ENCODE measurements at regions not wholly inside any gene's neighbourhood (a gene's known extent, or its start where the extent isn't known, plus 50 kb on each side); places are given as distances from the start of the nearest gene placed in this dataset.

DNA sequence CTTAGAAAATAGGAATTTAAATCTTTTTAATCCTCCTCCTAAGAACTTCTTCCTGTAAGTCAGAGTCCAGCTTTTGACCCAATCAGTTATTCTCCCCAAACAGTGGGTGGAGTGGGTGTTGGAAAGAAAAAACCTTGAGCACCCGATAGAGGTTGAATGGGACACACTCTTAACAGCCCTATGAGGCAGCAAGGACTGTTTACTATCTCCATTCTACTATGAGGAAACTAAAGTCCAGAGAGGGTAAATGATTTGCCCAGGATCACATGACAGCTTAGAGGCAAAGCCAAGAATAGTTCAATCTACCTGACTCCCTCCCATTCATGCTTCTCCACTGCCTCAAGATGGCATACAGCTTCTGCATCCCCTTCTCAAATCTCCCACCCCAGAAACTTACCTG, 57.6 kb upstream of the SLC35B4 start:
- ChIA-PET CTCF (interaction anchor here (1.3 to 1.7 kb wide), 2 partner anchors 13 to 16 kb away, joined by 4 to 5 read pairs; no protein-coding TSS in a partner anchor), POLR2A (no interaction called here)
- no peak for DNase-seq (ENCODE audit: extremely low spot score)
- TF ChIP-seq, protein P1, sequence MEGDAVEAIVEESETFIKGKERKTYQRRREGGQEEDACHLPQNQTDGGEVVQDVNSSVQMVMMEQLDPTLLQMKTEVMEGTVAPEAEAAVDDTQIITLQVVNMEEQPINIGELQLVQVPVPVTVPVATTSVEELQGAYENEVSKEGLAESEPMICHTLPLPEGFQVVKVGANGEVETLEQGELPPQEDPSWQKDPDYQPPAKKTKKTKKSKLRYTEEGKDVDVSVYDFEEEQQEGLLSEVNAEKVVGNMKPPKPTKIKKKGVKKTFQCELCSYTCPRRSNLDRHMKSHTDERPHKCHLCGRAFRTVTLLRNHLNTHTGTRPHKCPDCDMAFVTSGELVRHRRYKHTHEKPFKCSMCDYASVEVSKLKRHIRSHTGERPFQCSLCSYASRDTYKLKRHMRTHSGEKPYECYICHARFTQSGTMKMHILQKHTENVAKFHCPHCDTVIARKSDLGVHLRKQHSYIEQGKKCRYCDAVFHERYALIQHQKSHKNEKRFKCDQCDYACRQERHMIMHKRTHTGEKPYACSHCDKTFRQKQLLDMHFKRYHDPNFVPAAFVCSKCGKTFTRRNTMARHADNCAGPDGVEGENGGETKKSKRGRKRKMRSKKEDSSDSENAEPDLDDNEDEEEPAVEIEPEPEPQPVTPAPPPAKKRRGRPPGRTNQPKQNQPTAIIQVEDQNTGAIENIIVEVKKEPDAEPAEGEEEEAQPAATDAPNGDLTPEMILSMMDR (IDR thresholded peaks at IDR 0.05; ENCODE audit: control extremely low read depth, extremely low read depth, low read depth, missing control alignments): no peak

- TF ChIP-seq, protein P1 (IDR thresholded peaks at IDR 0.05; ENCODE audit: control extremely low read depth, extremely low read depth, low read depth, missing control alignments): no peak
- no peak for DNase-seq (ENCODE audit: extremely low spot score)
- POLR2A ChIA-PET: no interaction called here
- CTCF ChIA-PET: interaction anchor here (0.7 kb wide), 1 partner anchor 15 kb away, joined by 3 read pairs; no protein-coding TSS in a partner anchor
Measured at GRCh38 chr7:134372858-134373257, 56.1 kb upstream of the SLC35B4 start.

DNA sequence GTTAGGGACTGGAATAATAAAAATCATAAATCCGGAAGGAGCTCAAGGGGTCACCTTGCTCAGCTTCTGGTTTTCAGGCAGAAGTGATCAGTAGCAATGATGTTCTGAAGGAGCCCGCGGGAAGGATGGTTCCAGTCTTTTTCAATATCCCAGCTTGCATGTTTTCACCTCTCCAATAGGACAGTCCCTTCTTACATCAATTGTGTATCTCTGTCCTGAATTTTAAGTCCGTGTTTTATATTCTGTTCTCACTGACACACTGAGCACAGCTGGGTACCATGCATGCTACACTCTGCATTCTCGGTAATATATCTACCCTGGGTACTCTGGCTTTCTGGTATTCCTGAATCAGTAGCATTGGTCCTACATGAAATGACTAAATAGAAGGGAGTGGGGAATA, 55.2 kb upstream of the SLC35B4 start:
- TF ChIP-seq, protein P1 (IDR thresholded peaks at IDR 0.05; ENCODE audit: control extremely low read depth, extremely low read depth, low read depth, missing control alignments): no peak
- POLR2A ChIA-PET: no interaction called here

DNA sequence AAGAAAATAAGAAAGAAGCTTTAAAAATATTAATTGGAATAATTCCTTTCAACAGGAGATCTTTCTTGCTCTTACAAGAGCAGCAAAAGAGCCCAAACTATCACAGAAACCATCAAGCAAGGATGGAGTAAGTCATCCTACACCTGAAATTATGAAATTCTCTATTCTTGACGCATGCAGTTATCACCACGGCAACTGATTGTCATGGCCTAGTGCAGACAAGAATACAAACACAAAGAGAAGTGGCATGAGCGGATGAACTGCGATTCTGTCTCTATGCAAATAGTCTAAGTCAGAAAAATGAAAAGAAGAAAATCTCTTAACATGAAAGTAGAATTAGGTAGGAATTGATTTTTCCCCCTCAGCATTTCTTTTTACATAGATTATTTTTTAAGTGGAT, 54.8 kb upstream of the SLC35B4 start:
- ChIA-PET CTCF (interaction anchor here (1.1 to 1.3 kb wide), 2 partner anchors 12 to 14 kb away, joined by 3 to 4 read pairs; no protein-coding TSS in a partner anchor), POLR2A (no interaction called here)
- no peak for DNase-seq (ENCODE audit: extremely low spot score)
- TF ChIP-seq, protein P1 (IDR thresholded peaks at IDR 0.05; ENCODE audit: control extremely low read depth, extremely low read depth, low read depth, missing control alignments): no peak

More for the DNA sequence above, 55.2 kb upstream of the SLC35B4 start:
- CTCF ChIA-PET: interaction anchor here (1.1 to 1.3 kb wide), 2 partner anchors 13 to 14 kb away, joined by 3 to 4 read pairs; no protein-coding TSS in a partner anchor
- DNase-seq (ENCODE audit: extremely low spot score): no peak

DNA sequence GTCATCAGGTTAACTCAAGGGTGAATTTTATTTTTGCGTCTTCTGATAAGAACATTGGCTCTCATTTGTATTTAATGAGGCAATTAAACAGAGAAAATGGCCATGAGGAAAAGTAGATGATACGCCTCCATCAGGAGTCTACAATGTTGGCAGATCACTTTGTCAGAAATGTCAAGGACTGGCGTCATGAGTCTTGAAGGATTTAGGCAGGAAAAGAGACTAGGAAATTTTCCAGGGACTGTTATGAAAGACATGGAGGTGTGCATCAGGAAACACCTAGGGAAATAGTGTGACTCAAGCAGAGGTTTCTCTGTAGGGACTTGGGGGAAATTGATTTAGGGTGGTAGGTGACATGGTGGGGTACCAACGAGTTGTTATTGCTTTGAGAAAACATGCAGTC, 53.4 kb upstream of the SLC35B4 start:
- no peak for DNase-seq (ENCODE audit: extremely low spot score)
- ChIA-PET POLR2A (no interaction called here), CTCF (no interaction called here)
- TF ChIP-seq, protein P1 (IDR thresholded peaks at IDR 0.05; ENCODE audit: control extremely low read depth, extremely low read depth, low read depth, missing control alignments): no peak

GRCh38 chr7:134368851-134369544, 52.3 kb upstream of the SLC35B4 start:
- DNase-seq (ENCODE audit: extremely low spot score): no peak
- TF ChIP-seq, protein P1 (IDR thresholded peaks at IDR 0.05; ENCODE audit: control extremely low read depth, extremely low read depth, low read depth, missing control alignments): no peak
- CTCF ChIA-PET: interaction anchor here (1.0 to 2.8 kb wide), 2 partner anchors 9 to 11 kb away, joined by 4 to 10 read pairs; no protein-coding TSS in a partner anchor
- POLR2A ChIA-PET: interaction anchor here (1.3 kb wide), 1 partner anchor 9 kb away, joined by 4 read pairs; no protein-coding TSS in a partner anchor

Measured in GM10248 (cell line).